GM12891 (cell line): ENCODE measurements at regions not wholly inside any gene's neighbourhood (a gene's known extent, or its start where the extent isn't known, plus 50 kb on each side); places are given as distances from the start of the nearest gene placed in this dataset.

Experiments
- PAX5 ChIP-seq: IDR thresholded peaks from 2 replicates; pipeline ENCODE4 v1.6.1; 2011; ENCODE audit warnings: low read length, moderate library complexity, mild to moderate bottlenecking; ENCODE audit not compliant: insufficient read depth, severe bottlenecking
- POLR2A ChIP-seq: IDR thresholded peaks from 2 replicates; pipeline ENCODE4 v1.6.1; 2011; ENCODE audit warnings: low read depth, low read length, control low read depth
- POLR2AphosphoS5 ChIP-seq: IDR thresholded peaks from 2 replicates; pipeline ENCODE4 v1.6.1; 2011; ENCODE audit warnings: low read depth, low read length, control low read depth
- SPI1 ChIP-seq: IDR thresholded peaks from 2 replicates; pipeline ENCODE4 v1.6.1; 2011; ENCODE audit warnings: low read depth, low read length, control low read depth
- TAF1 ChIP-seq: IDR thresholded peaks from 2 replicates; pipeline ENCODE4 v1.6.1; 2011; ENCODE audit warnings: low read depth, low read length, control low read depth

DNA sequence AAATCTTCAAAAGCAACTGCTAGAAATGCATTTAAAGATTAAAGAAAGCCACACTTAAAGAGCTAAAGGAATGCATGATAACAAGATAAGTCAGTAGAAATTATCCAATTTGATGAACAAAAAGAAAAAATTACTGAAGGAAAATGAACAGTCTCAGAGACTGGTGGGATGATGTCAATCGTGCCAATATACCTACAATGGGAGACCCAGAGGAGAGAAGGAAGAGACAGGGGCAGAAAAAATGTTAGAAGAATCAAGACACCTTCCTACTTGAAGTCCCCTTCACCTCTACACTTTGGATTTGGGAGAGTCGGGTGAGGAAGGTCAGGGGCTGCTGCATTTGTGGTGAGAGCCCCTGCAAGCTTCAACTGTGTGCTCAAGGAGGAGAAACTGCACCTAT is 216.3 kb downstream of the BUD13 start:
- no peak for TF ChIP-seq POLR2A
- no peak for TF ChIP-seq TAF1
- no peak for TF ChIP-seq POLR2AphosphoS5
- TF ChIP-seq SPI1: no peak
- TF ChIP-seq PAX5: no peak
